Nephron (organoid): ENCODE measurements at regions not wholly inside any gene's neighbourhood (a gene's known extent, or its start where the extent isn't known, plus 50 kb on each side); places are given as distances from the start of the nearest gene placed in this dataset.

Experiments used
- H3K27ac Mint-ChIP-seq, 3 experiments: 2 replicates each; pipeline ENCODE4 v1.8.0; 2020; ENCODE audit warnings: mixed read lengths in 3 of 3, mild to moderate bottlenecking in 2 of 3, moderate library complexity in 1 of 3
- H3K27me3 Mint-ChIP-seq: 2 replicates; pipeline ENCODE4 v1.8.0; 2021; ENCODE audit warnings: low read depth, mild to moderate bottlenecking, moderate library complexity, mixed read lengths
- H3K36me3 Mint-ChIP-seq: 2 replicates; pipeline ENCODE4 v1.8.0; 2020; ENCODE audit warnings: low read depth, mixed read lengths
- H3K4me1 Mint-ChIP-seq: 2 replicates; pipeline ENCODE4 v1.8.0; 2020; ENCODE audit warnings: mixed read lengths
- H3K4me3 Mint-ChIP-seq, 3 experiments: 2 replicates each; pipeline ENCODE4 v1.8.0; 2020; ENCODE audit warnings: mild to moderate bottlenecking in 3 of 3, mixed read lengths in 3 of 3, moderate library complexity in 2 of 3
- H3K9me3 Mint-ChIP-seq: 2 replicates; pipeline ENCODE4 v1.8.0; 2020; ENCODE audit warnings: mixed read lengths
- CTCF ChIP-seq, 3 experiments: fragments of 200-600 bp; sonication (generic); IDR thresholded peaks; one replicate each; pipeline ENCODE4 v1.5.0; 2021; ENCODE audit warnings: antibody characterized with exemption in 3 of 3; ENCODE audit not compliant: unreplicated experiment in 3 of 3

- H3K9me3 Mint-ChIP-seq, result no peaks in the 10 kb centered on the region
- H3K27ac Mint-ChIP-seq, result no peak overlapping the region
- H3K36me3 Mint-ChIP-seq, result no peaks in the 10 kb centered on the region
- no peak for TF ChIP-seq CTCF (IDR thresholded peaks at IDR 0.05; ENCODE audit: unreplicated experiment in 3 of 3)
- H3K4me3 Mint-ChIP-seq, result no peak overlapping the region
- H3K27me3 Mint-ChIP-seq, result no peaks in the 10 kb centered on the region
- no peaks in the 10 kb centered on the region for H3K4me1 Mint-ChIP-seq
Measured at GRCh38 chr6:94622783-94623182, 954.6 kb upstream of the MANEA start.

GRCh38 chr6:94600636-94601035 lies 976.7 kb upstream of the MANEA start:
- H3K36me3 Mint-ChIP-seq, result no peaks in the 10 kb centered on the region
- no peaks in the 10 kb centered on the region for H3K27me3 Mint-ChIP-seq
- no peaks in the 10 kb centered on the region for H3K4me1 Mint-ChIP-seq
- peaks cover 14% of the 10 kb centered on the region for H3K9me3 Mint-ChIP-seq
- TF ChIP-seq CTCF (IDR thresholded peaks at IDR 0.05; ENCODE audit: unreplicated experiment in 3 of 3), result no peak
- H3K4me3 Mint-ChIP-seq, result no peak overlapping the region
- no peak overlapping the region for H3K27ac Mint-ChIP-seq

- no peaks in the 10 kb centered on the region for H3K27me3 Mint-ChIP-seq
- H3K9me3 Mint-ChIP-seq, result no peaks in the 10 kb centered on the region
- H3K27ac Mint-ChIP-seq, result no peak overlapping the region
- no peaks in the 10 kb centered on the region for H3K36me3 Mint-ChIP-seq
- H3K4me3 Mint-ChIP-seq, result no peak overlapping the region
- no peak for TF ChIP-seq CTCF (IDR thresholded peaks at IDR 0.05; ENCODE audit: unreplicated experiment in 3 of 3)
- no peaks in the 10 kb centered on the region for H3K4me1 Mint-ChIP-seq
Measured at GRCh38 chr6:94597487-94597886, 979.8 kb upstream of the MANEA start.

GRCh38 chr6:94590416-94590815 lies 986.9 kb upstream of the MANEA start:
- Mint-ChIP-seq H3K4me1 (no peaks in the 10 kb centered on the region), H3K4me3 (no peak overlapping the region), H3K36me3 (no peaks in the 10 kb centered on the region), H3K27me3 (no peaks in the 10 kb centered on the region), H3K9me3 (no peaks in the 10 kb centered on the region), H3K27ac (no peak overlapping the region)
- TF ChIP-seq CTCF (IDR thresholded peaks at IDR 0.05; ENCODE audit: unreplicated experiment in 3 of 3), result no peak

- Mint-ChIP-seq H3K27me3 (peaks cover 4% of the 10 kb centered on the region), H3K4me1 (no peaks in the 10 kb centered on the region), H3K36me3 (no peaks in the 10 kb centered on the region), H3K27ac (no peak overlapping the region), H3K9me3 (no peaks in the 10 kb centered on the region), H3K4me3 (no peak overlapping the region)
- no peak for TF ChIP-seq CTCF (IDR thresholded peaks at IDR 0.05; ENCODE audit: unreplicated experiment in 3 of 3)
Measured at GRCh38 chr6:94588301-94588700, 989.0 kb upstream of the MANEA start.

- TF ChIP-seq CTCF (IDR thresholded peaks at IDR 0.05; ENCODE audit: unreplicated experiment in 3 of 3), result no peak
- no peaks in the 10 kb centered on the region for H3K36me3 Mint-ChIP-seq
- H3K4me3 Mint-ChIP-seq, result no peak overlapping the region
- no peaks in the 10 kb centered on the region for H3K9me3 Mint-ChIP-seq
- no peaks in the 10 kb centered on the region for H3K4me1 Mint-ChIP-seq
- no peak overlapping the region for H3K27ac Mint-ChIP-seq
- peaks cover 4% of the 10 kb centered on the region for H3K27me3 Mint-ChIP-seq
Measured at GRCh38 chr6:94584211-94584610, 993.1 kb upstream of the MANEA start.
